ENCODE measurements at regions not wholly inside any gene's neighbourhood (a gene's known extent, or its start where the extent isn't known, plus 50 kb on each side); places are given as distances from the start of the nearest gene placed in this dataset.

DNA sequence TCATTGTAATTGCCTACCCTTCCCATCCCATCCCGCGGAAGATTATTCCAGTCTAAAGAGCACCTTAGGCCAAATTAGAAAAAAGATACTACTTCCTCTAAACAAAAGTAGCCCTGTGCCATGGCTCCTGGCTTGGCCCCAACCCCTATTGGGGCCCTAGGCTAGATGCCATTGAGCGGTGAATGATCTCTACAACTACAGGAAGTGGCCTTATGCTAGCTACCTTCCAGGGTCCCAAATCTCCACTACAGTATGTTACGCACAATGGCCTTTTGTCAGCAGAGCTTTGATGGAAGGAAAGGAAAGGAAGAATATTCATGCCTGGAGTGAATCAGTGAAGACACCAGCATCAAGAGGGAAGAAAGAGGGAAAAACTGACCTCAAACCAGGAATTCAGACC, 73.3 kb upstream of the OSMR start:
- H3K27ac Mint-ChIP-seq = no peak overlapping the region
- no peaks in the 10 kb centered on the region for H3K4me1 Mint-ChIP-seq

DNA sequence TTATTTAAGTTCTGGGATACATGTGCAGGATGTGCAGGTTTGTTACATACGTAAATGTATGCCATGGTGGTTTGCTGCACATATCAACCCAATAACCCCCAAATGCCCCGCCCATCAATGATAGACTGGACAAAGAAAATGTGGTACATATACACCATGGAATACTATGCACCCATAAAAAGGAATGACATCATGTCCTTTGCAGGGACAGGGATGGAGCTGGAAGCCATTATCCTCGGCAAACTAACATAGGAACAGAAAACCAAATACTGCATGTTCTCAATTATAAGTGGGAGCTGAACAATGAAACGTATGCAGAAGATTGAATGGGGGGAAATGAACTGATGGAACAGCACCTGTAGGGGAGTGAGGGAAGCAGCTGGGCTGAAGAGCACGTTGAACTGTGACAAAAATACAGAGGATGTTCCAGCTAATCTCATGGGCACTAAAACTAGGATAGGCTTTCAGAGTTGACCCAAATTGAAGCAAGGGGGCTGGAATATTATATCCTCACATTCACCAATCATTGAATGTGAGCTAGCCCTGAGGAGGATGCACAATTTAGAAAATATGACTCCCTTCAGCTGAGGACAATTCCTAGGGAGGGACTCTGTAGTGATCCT, 70.5 kb upstream of the OSMR start:
- Mint-ChIP-seq H3K4me3 (no peak overlapping the region), H3K9me3 (peaks cover 0 to 9% (median 0%) of the 10 kb centered on the region in 7 donors), H3K36me3 (no peaks in the 10 kb centered on the region), H3K27me3 (ENCODE audit: low read depth in 3 of 3) (peaks cover 0 to 13% (median 0%) of the 10 kb centered on the region in 3 donors), H3K27ac (peak overlapping the region in 1 of 7 donors; percentile 1), H3K4me1 (no peaks in the 10 kb centered on the region)
- WGBS (ENCODE audit: insufficient coverage) = 80% methylated on average over 3 of the region's 5 CpGs
- Histone ChIP-seq H3K79me2 (ENCODE audit: insufficient read depth, low read length) (no peaks in the 10 kb centered on the region), H3K36me3 (replicated peaks in 1 of 2; ENCODE audit: control insufficient read depth in 1 of 2, insufficient read depth in 2 of 2, low read length in 2 of 2) (no peaks in the 10 kb centered on the region), H3K4me1 (ENCODE audit: control insufficient read depth in 1 of 2, insufficient read depth in 2 of 2, low read length in 2 of 2) (no peaks in the 10 kb centered on the region), H3K27ac (ENCODE audit: low read depth in 1 of 2, low read length in 2 of 2) (no peak overlapping the region), H3K4me2 (replicated peaks; ENCODE audit: extremely low read depth, low read length, poor library complexity, severe bottlenecking) (no peak overlapping the region), H3K9me3 (replicated peaks in 1 of 2; ENCODE audit: control insufficient read depth in 1 of 2, insufficient read depth in 1 of 2, low read length in 2 of 2) (no peaks in the 10 kb centered on the region), H3K9ac (ENCODE audit: insufficient read depth, low read length, poor library complexity, severe bottlenecking) (no peak overlapping the region), H2AFZ (ENCODE audit: insufficient read depth, low read depth, low read length, poor library complexity, severe bottlenecking) (no peak overlapping the region), H3K4me3 (replicated peaks in 1 of 3; ENCODE audit: low read depth in 2 of 3, low read length in 3 of 3) (no peak overlapping the region), H4K20me1 (ENCODE audit: insufficient read depth, low read length) (no peaks in the 10 kb centered on the region), H3K27me3 (ENCODE audit: control insufficient read depth in 2 of 2, insufficient read depth in 2 of 2, low read length in 2 of 2) (no peaks in the 10 kb centered on the region)
- no peak for DNase-seq
- intact Hi-C loops (cut with micrococcal nuclease) = no loop called here
- TF ChIP-seq, protein P1, sequence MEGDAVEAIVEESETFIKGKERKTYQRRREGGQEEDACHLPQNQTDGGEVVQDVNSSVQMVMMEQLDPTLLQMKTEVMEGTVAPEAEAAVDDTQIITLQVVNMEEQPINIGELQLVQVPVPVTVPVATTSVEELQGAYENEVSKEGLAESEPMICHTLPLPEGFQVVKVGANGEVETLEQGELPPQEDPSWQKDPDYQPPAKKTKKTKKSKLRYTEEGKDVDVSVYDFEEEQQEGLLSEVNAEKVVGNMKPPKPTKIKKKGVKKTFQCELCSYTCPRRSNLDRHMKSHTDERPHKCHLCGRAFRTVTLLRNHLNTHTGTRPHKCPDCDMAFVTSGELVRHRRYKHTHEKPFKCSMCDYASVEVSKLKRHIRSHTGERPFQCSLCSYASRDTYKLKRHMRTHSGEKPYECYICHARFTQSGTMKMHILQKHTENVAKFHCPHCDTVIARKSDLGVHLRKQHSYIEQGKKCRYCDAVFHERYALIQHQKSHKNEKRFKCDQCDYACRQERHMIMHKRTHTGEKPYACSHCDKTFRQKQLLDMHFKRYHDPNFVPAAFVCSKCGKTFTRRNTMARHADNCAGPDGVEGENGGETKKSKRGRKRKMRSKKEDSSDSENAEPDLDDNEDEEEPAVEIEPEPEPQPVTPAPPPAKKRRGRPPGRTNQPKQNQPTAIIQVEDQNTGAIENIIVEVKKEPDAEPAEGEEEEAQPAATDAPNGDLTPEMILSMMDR (IDR thresholded peaks at IDR 0.05) = no peak

More for the DNA sequence above, 73.3 kb upstream of the OSMR start:
- Mint-ChIP-seq H3K9me3 (peaks cover 0 to 12% (median 0%) of the 10 kb centered on the region in 7 donors), H3K4me3 (no peak overlapping the region), H3K27me3 (ENCODE audit: low read depth in 3 of 3) (peaks cover 0 to 8% (median 0%) of the 10 kb centered on the region in 3 donors), H3K36me3 (no peaks in the 10 kb centered on the region)
- Histone ChIP-seq H3K4me2 (replicated peaks; ENCODE audit: extremely low read depth, low read length, poor library complexity, severe bottlenecking) (no peak overlapping the region), H4K20me1 (ENCODE audit: insufficient read depth, low read length) (no peaks in the 10 kb centered on the region), H3K9ac (ENCODE audit: insufficient read depth, low read length, poor library complexity, severe bottlenecking) (no peak overlapping the region), H3K9me3 (replicated peaks in 1 of 2; ENCODE audit: control insufficient read depth in 1 of 2, insufficient read depth in 1 of 2, low read length in 2 of 2) (no peaks in the 10 kb centered on the region), H2AFZ (ENCODE audit: insufficient read depth, low read depth, low read length, poor library complexity, severe bottlenecking) (no peak overlapping the region), H3K36me3 (replicated peaks in 1 of 2; ENCODE audit: control insufficient read depth in 1 of 2, insufficient read depth in 2 of 2, low read length in 2 of 2) (no peaks in the 10 kb centered on the region), H3K79me2 (ENCODE audit: insufficient read depth, low read length) (no peaks in the 10 kb centered on the region), H3K4me3 (replicated peaks in 1 of 3; ENCODE audit: low read depth in 2 of 3, low read length in 3 of 3) (no peak overlapping the region), H3K4me1 (ENCODE audit: control insufficient read depth in 1 of 2, insufficient read depth in 2 of 2, low read length in 2 of 2) (no peaks in the 10 kb centered on the region), H3K27me3 (ENCODE audit: control insufficient read depth in 2 of 2, insufficient read depth in 2 of 2, low read length in 2 of 2) (peaks cover 0 to 2% of the 10 kb centered on the region in 2 donors), H3K27ac (ENCODE audit: low read depth in 1 of 2, low read length in 2 of 2) (no peak overlapping the region)
- intact Hi-C loops (cut with micrococcal nuclease) = no loop called here
- DNase-seq = no peak
- WGBS (ENCODE audit: insufficient coverage) = no CpG with 5 or more reads among the region's 4 CpGs
- TF ChIP-seq, protein P1 (IDR thresholded peaks at IDR 0.05) = no peak

Measured in CD14-positive monocyte (primary cell).